Mesendoderm (in vitro differentiated cells): ENCODE measurements at regions not wholly inside any gene's neighbourhood (a gene's known extent, or its start where the extent isn't known, plus 50 kb on each side); places are given as distances from the start of the nearest gene placed in this dataset.

ENCODE experiments used
- DNase-seq: peaks from one replicate; pipeline ENCODE4 v3.0.0; 2013
- H2AK5ac ChIP-seq: 2 replicates; pipeline ENCODE4 v1.6.1; 2013; ENCODE audit warnings: low read length, inconsistent platforms
- H2BK120ac ChIP-seq: 2 replicates; pipeline ENCODE4 v1.6.1; 2013; ENCODE audit warnings: low read depth, mild to moderate bottlenecking, low read length, moderate library complexity, mixed read lengths
- H2BK15ac ChIP-seq: replicated peaks from 2 replicates; pipeline ENCODE4 v1.6.1; 2013; ENCODE audit warnings: low read depth, mild to moderate bottlenecking, moderate library complexity
- H2BK5ac ChIP-seq: 2 replicates; pipeline ENCODE4 v1.6.1; 2013; ENCODE audit warnings: low read length, inconsistent platforms
- H3K18ac ChIP-seq: 2 replicates; pipeline ENCODE4 v1.6.1; 2013; ENCODE audit warnings: mild to moderate bottlenecking, low read length, mixed read lengths
- H3K23ac ChIP-seq: one replicate; pipeline ENCODE4 v1.6.1; 2013; ENCODE audit warnings: low read length
- H3K27ac ChIP-seq: 2 replicates; pipeline ENCODE4 v1.5.1; 2013; ENCODE audit warnings: low read depth, mild to moderate bottlenecking, inconsistent platforms, low read length, moderate library complexity
- H3K27me3 ChIP-seq: 2 replicates; pipeline ENCODE4 v1.6.1; 2013; ENCODE audit warnings: low read length, control low read depth, mild to moderate bottlenecking, inconsistent platforms; ENCODE audit not compliant: insufficient read depth, poor library complexity
- H3K36me3 ChIP-seq: 2 replicates; pipeline ENCODE4 v1.6.1; 2013; ENCODE audit warnings: low read length, inconsistent platforms; ENCODE audit not compliant: control insufficient read depth, insufficient read depth
- H3K4ac ChIP-seq: one replicate; pipeline ENCODE4 v1.6.1; 2013; ENCODE audit warnings: low read depth, mild to moderate bottlenecking, low read length, moderate library complexity
- H3K4me1 ChIP-seq: 2 replicates; pipeline ENCODE4 v1.6.1; 2013; ENCODE audit warnings: low read depth, low read length, inconsistent platforms; ENCODE audit not compliant: control insufficient read depth
- H3K4me2 ChIP-seq: 2 replicates; pipeline ENCODE4 v1.6.1; 2013; ENCODE audit warnings: low read length
- H3K4me3 ChIP-seq: 2 replicates; pipeline ENCODE4 v1.5.1; 2013; ENCODE audit warnings: mild to moderate bottlenecking, low read length
- H3K56ac ChIP-seq: one replicate; pipeline ENCODE4 v1.6.1; 2013; ENCODE audit warnings: low read length
- H3K79me1 ChIP-seq: 2 replicates; pipeline ENCODE4 v1.6.1; 2013; ENCODE audit warnings: low read length, inconsistent platforms
- H3K79me2 ChIP-seq: 2 replicates; pipeline ENCODE4 v1.6.1; 2013; ENCODE audit warnings: mild to moderate bottlenecking, low read length; ENCODE audit not compliant: control insufficient read depth, insufficient read depth
- H3K9ac ChIP-seq: 2 replicates; pipeline ENCODE4 v1.6.1; 2013; ENCODE audit warnings: low read length, inconsistent platforms
- H4K5ac ChIP-seq: one replicate; pipeline ENCODE4 v1.6.1; 2013; ENCODE audit warnings: low read length
- H4K8ac ChIP-seq: one replicate; pipeline ENCODE4 v1.6.1; 2013; ENCODE audit warnings: low read depth, mild to moderate bottlenecking, control low read depth, low read length, moderate library complexity
- WGBS: extraction: QIAGEN DNeasy Blood & Tissue Kit; methylation state at CpG from one replicate; pipeline ENCODE4 v1.1.7; 2013; ENCODE audit warnings: low lambda C conversion rate, missing lambda C conversion rate; ENCODE audit not compliant: insufficient coverage; ENCODE audit errors: extremely low coverage; 5-methylcytosine and 5-hydroxymethylcytosine counted together

GRCh38 chr13:69296130-69296529 is 811.5 kb upstream of the ATXN8OS start:
- no peaks in the 10 kb centered on the region for H3K79me2 ChIP-seq
- H2BK120ac ChIP-seq = no peak overlapping the region
- no peak overlapping the region for H4K8ac ChIP-seq
- no CpG with 5 or more reads among the region's 1 CpG for WGBS
- H3K4me2 ChIP-seq = no peak overlapping the region
- H2BK5ac ChIP-seq = no peak overlapping the region
- no peak overlapping the region for H3K9ac ChIP-seq
- no peaks in the 10 kb centered on the region for H3K27me3 ChIP-seq
- no peak overlapping the region for H3K4me3 ChIP-seq
- no peak overlapping the region for H3K18ac ChIP-seq
- H2BK15ac ChIP-seq = no peak overlapping the region
- no peaks in the 10 kb centered on the region for H3K36me3 ChIP-seq
- no peak overlapping the region for H3K56ac ChIP-seq
- no peak for DNase-seq
- H3K4ac ChIP-seq = no peak overlapping the region
- no peak overlapping the region for H3K27ac ChIP-seq
- no peak overlapping the region for H3K23ac ChIP-seq
- no peaks in the 10 kb centered on the region for H3K79me1 ChIP-seq
- H4K5ac ChIP-seq = no peak overlapping the region
- H3K4me1 ChIP-seq = no peaks in the 10 kb centered on the region
- H2AK5ac ChIP-seq = no peak overlapping the region

DNA sequence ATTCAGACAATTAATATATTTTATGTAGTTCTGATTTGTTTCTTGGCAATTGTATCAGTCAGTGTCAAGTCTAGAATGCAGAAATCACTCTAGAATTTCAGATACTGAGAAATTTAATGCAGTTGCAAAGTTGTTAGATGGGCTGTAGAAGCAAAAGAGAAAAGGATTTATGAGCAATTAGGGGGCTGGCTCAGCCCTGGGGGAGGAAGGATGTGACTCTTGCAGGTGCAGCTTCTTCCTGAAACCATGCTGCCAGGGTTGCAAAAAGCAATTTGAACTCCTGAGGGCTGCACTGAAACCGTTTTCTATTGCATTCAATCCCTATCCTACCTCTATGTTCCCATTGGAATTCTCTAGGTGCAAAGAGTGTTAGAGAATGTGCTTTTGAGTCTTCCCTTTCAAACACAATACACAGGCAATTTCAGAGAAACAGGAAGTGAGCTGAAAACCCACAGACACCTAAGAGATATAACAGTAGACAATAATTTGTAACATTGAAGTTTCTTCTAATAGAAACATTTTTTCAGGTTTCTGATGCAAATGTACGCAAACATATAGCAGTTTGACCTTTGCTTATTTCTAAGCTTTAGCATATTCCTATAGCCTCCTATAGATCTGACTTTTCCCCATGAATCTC is 814.7 kb upstream of the ATXN8OS start:
- H3K4ac ChIP-seq = no peak overlapping the region
- H3K36me3 ChIP-seq = no peaks in the 10 kb centered on the region
- no peak for DNase-seq
- no peak overlapping the region for H2AK5ac ChIP-seq
- no peaks in the 10 kb centered on the region for H3K79me2 ChIP-seq
- no peak overlapping the region for H3K18ac ChIP-seq
- no peaks in the 10 kb centered on the region for H3K4me1 ChIP-seq
- no peaks in the 10 kb centered on the region for H3K79me1 ChIP-seq
- H3K4me3 ChIP-seq = no peak overlapping the region
- H2BK120ac ChIP-seq = no peak overlapping the region
- H3K4me2 ChIP-seq = no peak overlapping the region
- no peak overlapping the region for H3K56ac ChIP-seq
- H4K8ac ChIP-seq = no peak overlapping the region
- no peaks in the 10 kb centered on the region for H3K27me3 ChIP-seq
- no CpG with 5 or more reads among the region's 2 CpGs for WGBS
- H2BK15ac ChIP-seq = no peak overlapping the region
- H3K23ac ChIP-seq = no peak overlapping the region
- H4K5ac ChIP-seq = no peak overlapping the region
- H2BK5ac ChIP-seq = no peak overlapping the region
- H3K9ac ChIP-seq = no peak overlapping the region
- H3K27ac ChIP-seq = no peak overlapping the region

GRCh38 chr13:69291292-69291906 is 816.2 kb upstream of the ATXN8OS start:
- H3K36me3 ChIP-seq = no peaks in the 10 kb centered on the region
- H2AK5ac ChIP-seq = no peak overlapping the region
- DNase-seq = peak; percentile 29
- no peak overlapping the region for H3K4ac ChIP-seq
- no peak overlapping the region for H4K5ac ChIP-seq
- no peak overlapping the region for H2BK5ac ChIP-seq
- H3K27me3 ChIP-seq = no peaks in the 10 kb centered on the region
- no peak overlapping the region for H2BK15ac ChIP-seq
- no CpG with 5 or more reads among the region's 1 CpG for WGBS
- H3K4me2 ChIP-seq = no peak overlapping the region
- H3K9ac ChIP-seq = no peak overlapping the region
- H3K23ac ChIP-seq = no peak overlapping the region
- H3K79me2 ChIP-seq = no peaks in the 10 kb centered on the region
- H4K8ac ChIP-seq = no peak overlapping the region
- H3K27ac ChIP-seq = no peak overlapping the region
- H3K4me1 ChIP-seq = no peaks in the 10 kb centered on the region
- H3K56ac ChIP-seq = no peak overlapping the region
- H2BK120ac ChIP-seq = no peak overlapping the region
- H3K4me3 ChIP-seq = no peak overlapping the region
- no peaks in the 10 kb centered on the region for H3K79me1 ChIP-seq
- no peak overlapping the region for H3K18ac ChIP-seq

DNA sequence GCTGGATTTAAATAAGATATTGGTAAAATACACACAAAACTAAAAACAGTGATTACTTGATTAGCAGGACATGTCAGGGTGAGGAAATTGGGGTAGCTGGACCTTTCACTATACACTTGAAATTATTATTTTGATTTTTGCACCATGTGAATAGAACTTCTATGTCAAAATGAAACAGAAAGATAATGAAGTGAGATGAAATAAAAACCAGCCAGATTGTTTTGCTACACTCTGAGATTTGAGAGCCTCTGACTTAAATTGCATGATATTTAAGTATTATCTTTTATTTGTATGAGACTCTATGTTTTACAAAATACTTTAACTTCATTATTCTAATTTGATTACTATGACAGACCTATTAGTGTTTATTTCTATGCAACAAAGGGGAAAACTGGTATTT is 819.6 kb upstream of the ATXN8OS start:
- no peaks in the 10 kb centered on the region for H3K79me2 ChIP-seq
- H3K4me1 ChIP-seq = no peaks in the 10 kb centered on the region
- H3K27ac ChIP-seq = no peak overlapping the region
- no peak overlapping the region for H2BK5ac ChIP-seq
- H3K4me3 ChIP-seq = no peak overlapping the region
- H4K8ac ChIP-seq = no peak overlapping the region
- no peak overlapping the region for H2BK120ac ChIP-seq
- H3K18ac ChIP-seq = no peak overlapping the region
- no peak overlapping the region for H3K4me2 ChIP-seq
- no peak overlapping the region for H3K23ac ChIP-seq
- no peak overlapping the region for H2BK15ac ChIP-seq
- no peaks in the 10 kb centered on the region for H3K36me3 ChIP-seq
- no peak overlapping the region for H3K9ac ChIP-seq
- no peak overlapping the region for H4K5ac ChIP-seq
- no peaks in the 10 kb centered on the region for H3K27me3 ChIP-seq
- no peaks in the 10 kb centered on the region for H3K79me1 ChIP-seq
- no peak overlapping the region for H3K4ac ChIP-seq
- H3K56ac ChIP-seq = no peak overlapping the region
- DNase-seq = no peak
- H2AK5ac ChIP-seq = no peak overlapping the region

GRCh38 chr13:69287050-69287698 is 820.5 kb upstream of the ATXN8OS start:
- H4K5ac ChIP-seq = no peak overlapping the region
- H3K4me3 ChIP-seq = no peak overlapping the region
- no peaks in the 10 kb centered on the region for H3K36me3 ChIP-seq
- no peak overlapping the region for H3K18ac ChIP-seq
- H3K4me2 ChIP-seq = no peak overlapping the region
- H3K27me3 ChIP-seq = no peaks in the 10 kb centered on the region
- H3K79me2 ChIP-seq = no peaks in the 10 kb centered on the region
- no peaks in the 10 kb centered on the region for H3K79me1 ChIP-seq
- no peak overlapping the region for H3K27ac ChIP-seq
- H2BK5ac ChIP-seq = no peak overlapping the region
- no peak overlapping the region for H2AK5ac ChIP-seq
- H2BK15ac ChIP-seq = no peak overlapping the region
- H4K8ac ChIP-seq = no peak overlapping the region
- H2BK120ac ChIP-seq = no peak overlapping the region
- H3K9ac ChIP-seq = no peak overlapping the region
- DNase-seq = no peak
- no peaks in the 10 kb centered on the region for H3K4me1 ChIP-seq
- H3K4ac ChIP-seq = no peak overlapping the region
- H3K56ac ChIP-seq = no peak overlapping the region
- WGBS = no CpG with 5 or more reads among the region's 8 CpGs
- no peak overlapping the region for H3K23ac ChIP-seq
